ENCODE measurements at regions not wholly inside any gene's neighbourhood (a gene's known extent, or its start where the extent isn't known, plus 50 kb on each side); places are given as distances from the start of the nearest gene placed in this dataset.

- Histone ChIP-seq H3K27me3 (ENCODE audit: control insufficient read depth, insufficient read depth, low read length, poor library complexity, severe bottlenecking) (peaks cover 13% of the 10 kb centered on the region), H3K9me3 (ENCODE audit: control insufficient read depth, low read length) (no peaks in the 10 kb centered on the region), H3K9ac (ENCODE audit: extremely low read depth, low read length, poor library complexity, severe bottlenecking) (no peak overlapping the region), H3K4me3 (ENCODE audit: low read length) (no peak overlapping the region), H3K27ac (ENCODE audit: low read depth, low read length) (no peak overlapping the region), H3K36me3 (ENCODE audit: control insufficient read depth, insufficient read depth, low read length) (no peaks in the 10 kb centered on the region), H3K4me1 (ENCODE audit: control insufficient read depth, insufficient read depth, low read length) (peaks cover 11% of the 10 kb centered on the region)
- Mint-ChIP-seq H3K4me3 (no peak overlapping the region), H3K27me3 (ENCODE audit: insufficient read depth) (peaks cover 16% of the 10 kb centered on the region), H3K36me3 (ENCODE audit: low read depth) (no peaks in the 10 kb centered on the region), H3K4me1 (peaks cover 14% of the 10 kb centered on the region), H3K9me3 (no peaks in the 10 kb centered on the region), H3K27ac (no peak overlapping the region)
- no peak for DNase-seq
- 92 to 98% methylated on average over 2 to 3 of the region's 3 CpGs for WGBS, 2 experiments (ENCODE audit: insufficient coverage in 1 of 2, insufficient read length in 1 of 2)
- TF ChIP-seq CTCF (conservative IDR thresholded peaks at IDR 0.05): no peak
Measured at GRCh38 chr5:167966979-167967378, 324.5 kb upstream of the WWC1 start.

GRCh38 chr5:167967494-167968177 is 323.8 kb upstream of the WWC1 start:
- TF ChIP-seq CTCF (conservative IDR thresholded peaks at IDR 0.05): peak; percentile 74
- 73 to 82% methylated on average over 5 to 7 of the region's 7 CpGs for WGBS, 2 experiments (ENCODE audit: insufficient coverage in 1 of 2, insufficient read length in 1 of 2)
- Mint-ChIP-seq H3K36me3 (ENCODE audit: low read depth) (no peaks in the 10 kb centered on the region), H3K27ac (no peak overlapping the region), H3K27me3 (ENCODE audit: insufficient read depth) (peaks cover 15% of the 10 kb centered on the region), H3K9me3 (no peaks in the 10 kb centered on the region), H3K4me1 (peaks cover 14% of the 10 kb centered on the region), H3K4me3 (no peak overlapping the region)
- Histone ChIP-seq H3K9ac (ENCODE audit: extremely low read depth, low read length, poor library complexity, severe bottlenecking) (no peak overlapping the region), H3K4me3 (ENCODE audit: low read length) (no peak overlapping the region), H3K4me1 (ENCODE audit: control insufficient read depth, insufficient read depth, low read length) (peaks cover 11% of the 10 kb centered on the region), H3K36me3 (ENCODE audit: control insufficient read depth, insufficient read depth, low read length) (no peaks in the 10 kb centered on the region), H3K27me3 (ENCODE audit: control insufficient read depth, insufficient read depth, low read length, poor library complexity, severe bottlenecking) (peaks cover 13% of the 10 kb centered on the region), H3K9me3 (ENCODE audit: control insufficient read depth, low read length) (no peaks in the 10 kb centered on the region), H3K27ac (ENCODE audit: low read depth, low read length) (no peak overlapping the region)
- DNase-seq: no peak

- Mint-ChIP-seq H3K4me3 (no peak overlapping the region), H3K4me1 (peaks cover 14% of the 10 kb centered on the region), H3K9me3 (no peaks in the 10 kb centered on the region), H3K36me3 (ENCODE audit: low read depth) (no peaks in the 10 kb centered on the region), H3K27ac (no peak overlapping the region), H3K27me3 (ENCODE audit: insufficient read depth) (peaks cover 10% of the 10 kb centered on the region)
- 92 to 100% methylated on average over 3 to 4 of the region's 4 CpGs for WGBS, 2 experiments (ENCODE audit: insufficient coverage in 1 of 2, insufficient read length in 1 of 2)
- H3K9ac ChIP-seq (ENCODE audit: extremely low read depth, low read length, poor library complexity, severe bottlenecking): no peak overlapping the region
- H3K27ac ChIP-seq (ENCODE audit: low read depth, low read length): no peak overlapping the region
- peaks cover 11% of the 10 kb centered on the region for H3K4me1 ChIP-seq (ENCODE audit: control insufficient read depth, insufficient read depth, low read length)
- no peak for TF ChIP-seq CTCF (conservative IDR thresholded peaks at IDR 0.05)
- H3K27me3 ChIP-seq (ENCODE audit: control insufficient read depth, insufficient read depth, low read length, poor library complexity, severe bottlenecking): peaks cover 5% of the 10 kb centered on the region
- no peak overlapping the region for H3K4me3 ChIP-seq (ENCODE audit: low read length)
- no peaks in the 10 kb centered on the region for H3K9me3 ChIP-seq (ENCODE audit: control insufficient read depth, low read length)
- DNase-seq: no peak
- no peaks in the 10 kb centered on the region for H3K36me3 ChIP-seq (ENCODE audit: control insufficient read depth, insufficient read depth, low read length)
Measured at GRCh38 chr5:167968837-167969236, 322.6 kb upstream of the WWC1 start.

All from endodermal cell (in vitro differentiated cells).